Gastrocnemius medialis (tissue), 4 donors: ENCODE measurements at regions not wholly inside any gene's neighbourhood (a gene's known extent, or its start where the extent isn't known, plus 50 kb on each side); places are given as distances from the start of the nearest gene placed in this dataset.

Experiments used
- ATAC-seq, 2 donors: fragments of 150-250 bp; one replicate each; pipeline ENCODE4 v1.9.1; 2016
- DNase-seq, 2 donors: peaks; one replicate each; pipeline ENCODE4 v3.0.0-alpha.2; 2019
- H3K27ac ChIP-seq, 4 donors: fragments of 200-600 bp; sonication (generic); 1 replicate in 1 of 4; 2 replicates in 3 of 4; pipeline ENCODE4 v1.5.1; 2016 to 2018; ENCODE audit warnings: mild to moderate bottlenecking in 2 of 4, moderate library complexity in 1 of 4
- H3K27me3 ChIP-seq, 3 donors: fragments of 200-600 bp; sonication (generic) in 2 of 3; 1 replicate in 1 of 3; 2 replicates in 2 of 3; pipeline versions ENCODE4 v1.5.1 to v1.6.0; 2016 to 2019; ENCODE audit warnings: mild to moderate bottlenecking in 1 of 3, moderate library complexity in 1 of 3
- H3K36me3 ChIP-seq, 2 donors: fragments of 200-600 bp; sonication (generic) in 1 of 2; one replicate each; pipeline ENCODE4 v1.5.1; 2017 to 2018
- H3K4me1 ChIP-seq, 2 donors: fragments of 200-600 bp; sonication (generic) in 1 of 2; one replicate each; pipeline ENCODE4 v1.5.1; 2016 to 2017; ENCODE audit warnings: mild to moderate bottlenecking in 2 of 2
- H3K4me3 ChIP-seq, 4 donors: fragments of 200-600 bp; sonication (generic) in 3 of 4; 1 replicate in 1 of 4; 2 replicates in 3 of 4; pipeline ENCODE4 v1.5.1; 2016 to 2019; ENCODE audit warnings: mild to moderate bottlenecking in 2 of 4
- H3K9me3 ChIP-seq, 3 donors: fragments of 200-600 bp; sonication (generic) in 2 of 3; 1 replicate in 1 of 3; 2 replicates in 2 of 3; pipeline ENCODE4 v1.5.1; 2016 to 2019
- CTCF ChIP-seq, 5 experiments: fragments of 450-650 bp in 3 of 5; fragments of 200-600 bp in 2 of 5; sonication (generic) in 2 of 5; IDR thresholded peaks in 4 of 5; conservative IDR thresholded peaks in 1 of 5; 1 replicate in 4 of 5; 2 replicates in 1 of 5; pipeline ENCODE4 v1.5.1; 2016 to 2019; ENCODE audit warnings: antibody characterized with exemption in 5 of 5, mild to moderate bottlenecking in 3 of 5, moderate library complexity in 3 of 5
- POLR2A ChIP-seq, 2 donors: fragments of 450-650 bp; IDR thresholded peaks; one replicate each; pipeline ENCODE4 v1.6.1; 2017; ENCODE audit warnings: antibody characterized with exemption in 2 of 2, mild to moderate bottlenecking in 2 of 2, moderate library complexity in 2 of 2
- in situ Hi-C, 4 donors: fragments of 200-750 bp; cut with MboI; loops; one replicate each; pipeline versions ENCODE4 v1.15.0 to v1.8.0; 2017; ENCODE audit warnings: low sequenced_read_pairs in 4 of 4
- intact Hi-C: fragments of 100-400 bp; cut with DNase I; formaldehyde crosslinking; loops from one replicate; pipeline ENCODE4 v1.15.1; 2023; ENCODE audit warnings: low total_unique reads

- no peaks in the 10 kb centered on the region for H3K36me3 ChIP-seq
- in situ Hi-C loops, result no loop called here
- no peaks in the 10 kb centered on the region for H3K4me1 ChIP-seq
- TF ChIP-seq CTCF (IDR thresholded peaks at IDR 0.05 in 4 of 5, conservative IDR thresholded peaks at IDR 0.05 in 1 of 5) (no peak), POLR2A (IDR thresholded peaks at IDR 0.05) (no peak)
- intact Hi-C loops, result no loop called here
- H3K27ac ChIP-seq, result no peak overlapping the region
- DNase-seq (peak in 1 of 2 donors; percentile 17), ATAC-seq (peak in 1 of 2 donors; percentile 39)
- no peaks in the 10 kb centered on the region for H3K9me3 ChIP-seq
- no peaks in the 10 kb centered on the region for H3K27me3 ChIP-seq
- no peak overlapping the region for H3K4me3 ChIP-seq
Measured at GRCh38 chr3:31188112-31188511, 293.7 kb upstream of the GADL1 start.

- H3K27me3 ChIP-seq, result no peaks in the 10 kb centered on the region
- H3K9me3 ChIP-seq, result no peaks in the 10 kb centered on the region
- DNase-seq (no peak), ATAC-seq (no peak)
- no peak overlapping the region for H3K4me3 ChIP-seq
- no peaks in the 10 kb centered on the region for H3K4me1 ChIP-seq
- intact Hi-C loops, result no loop called here
- in situ Hi-C loops, result no loop called here
- TF ChIP-seq POLR2A (IDR thresholded peaks at IDR 0.05), result no peak
- no peak for TF ChIP-seq CTCF (IDR thresholded peaks at IDR 0.05 in 4 of 5, conservative IDR thresholded peaks at IDR 0.05 in 1 of 5)
- H3K27ac ChIP-seq, result no peak overlapping the region
- no peaks in the 10 kb centered on the region for H3K36me3 ChIP-seq
Measured at GRCh38 chr3:31189330-31189729, 294.9 kb upstream of the GADL1 start.

- in situ Hi-C loops (no loop called here), intact Hi-C loops (no loop called here)
- Histone ChIP-seq H3K9me3 (no peaks in the 10 kb centered on the region), H3K36me3 (no peaks in the 10 kb centered on the region), H3K27me3 (no peaks in the 10 kb centered on the region), H3K4me1 (no peaks in the 10 kb centered on the region), H3K4me3 (no peak overlapping the region), H3K27ac (no peak overlapping the region)
- ATAC-seq, result no peak
- TF ChIP-seq CTCF (IDR thresholded peaks at IDR 0.05 in 4 of 5, conservative IDR thresholded peaks at IDR 0.05 in 1 of 5), result no peak
- no peak for TF ChIP-seq POLR2A (IDR thresholded peaks at IDR 0.05)
- DNase-seq, result no peak
Measured at GRCh38 chr3:31189971-31190370, 295.5 kb upstream of the GADL1 start.

GRCh38 chr3:31191354-31191753 lies 296.9 kb upstream of the GADL1 start:
- Histone ChIP-seq H3K36me3 (no peaks in the 10 kb centered on the region), H3K27me3 (no peaks in the 10 kb centered on the region), H3K4me3 (no peak overlapping the region), H3K9me3 (no peaks in the 10 kb centered on the region), H3K4me1 (no peaks in the 10 kb centered on the region), H3K27ac (no peak overlapping the region)
- ATAC-seq (no peak), DNase-seq (no peak)
- in situ Hi-C loops, result no loop called here
- intact Hi-C loops, result no loop called here
- TF ChIP-seq POLR2A (IDR thresholded peaks at IDR 0.05) (no peak), CTCF (IDR thresholded peaks at IDR 0.05 in 4 of 5, conservative IDR thresholded peaks at IDR 0.05 in 1 of 5) (no peak)

GRCh38 chr3:31193429-31193828 lies 299.0 kb upstream of the GADL1 start:
- Histone ChIP-seq H3K27ac (no peak overlapping the region), H3K27me3 (no peaks in the 10 kb centered on the region), H3K4me3 (no peak overlapping the region), H3K9me3 (no peaks in the 10 kb centered on the region), H3K36me3 (no peaks in the 10 kb centered on the region), H3K4me1 (no peaks in the 10 kb centered on the region)
- intact Hi-C loops (no loop called here), in situ Hi-C loops (no loop called here)
- TF ChIP-seq POLR2A (IDR thresholded peaks at IDR 0.05), result no peak
- no peak for TF ChIP-seq CTCF (IDR thresholded peaks at IDR 0.05 in 4 of 5, conservative IDR thresholded peaks at IDR 0.05 in 1 of 5)
- DNase-seq (no peak), ATAC-seq (no peak)
